Thoracic aorta (tissue), 2 donors: ENCODE measurements at regions not wholly inside any gene's neighbourhood (a gene's known extent, or its start where the extent isn't known, plus 50 kb on each side); places are given as distances from the start of the nearest gene placed in this dataset.

Experiments
- ATAC-seq: fragments of 150-250 bp; one replicate; pipeline ENCODE4 v1.8.0; 2017; ENCODE audit warnings: low read depth; ENCODE audit not compliant: insufficient number of reproducible peaks, low FRiP score
- DNase-seq: peaks from one replicate; pipeline ENCODE4 v3.0.0-alpha.2; 2020; ENCODE audit warnings: low spot score
- H3K27ac ChIP-seq, 2 donors: fragments of 200-600 bp; sonication (generic); 1 replicate in 1 of 2; 2 replicates in 1 of 2; pipeline ENCODE4 v1.5.1; 2016; ENCODE audit warnings: mild to moderate bottlenecking in 2 of 2, moderate library complexity in 2 of 2
- H3K27me3 ChIP-seq: fragments of 200-600 bp; sonication (generic); replicated peaks from 2 replicates; pipeline ENCODE4 v1.6.0; 2016; ENCODE audit warnings: mild to moderate bottlenecking; ENCODE audit not compliant: insufficient read depth
- H3K36me3 ChIP-seq: fragments of 200-600 bp; sonication (generic); one replicate; pipeline ENCODE4 v1.5.1; 2016
- H3K4me1 ChIP-seq, 2 donors: fragments of 200-600 bp; sonication (generic); 1 replicate in 1 of 2; 2 replicates in 1 of 2; pipeline versions ENCODE4 v1.5.1 to v1.6.0; 2016; ENCODE audit warnings: low read depth in 2 of 2, mild to moderate bottlenecking in 1 of 2; ENCODE audit not compliant: control insufficient read depth in 1 of 2
- H3K4me3 ChIP-seq: fragments of 200-600 bp; sonication (generic); 2 replicates; pipeline ENCODE4 v1.5.1; 2016; ENCODE audit warnings: mild to moderate bottlenecking
- H3K9me3 ChIP-seq: fragments of 200-600 bp; sonication (generic); 2 replicates; pipeline ENCODE4 v1.5.1; 2016
- CTCF ChIP-seq: fragments of 200-600 bp; sonication (generic); IDR thresholded peaks from one replicate; pipeline ENCODE4 v1.5.1; 2019; ENCODE audit warnings: antibody characterized with exemption

GRCh38 chr18:28771849-28772248, 594.9 kb upstream of the CDH2 start:
- no peak for TF ChIP-seq CTCF
- no peaks in the 10 kb centered on the region for H3K36me3 ChIP-seq
- H3K27ac ChIP-seq: no peak overlapping the region
- peaks cover 5 to 7% of the 10 kb centered on the region in 2 donors for H3K4me1 ChIP-seq
- H3K27me3 ChIP-seq: no peaks in the 10 kb centered on the region
- no peak for DNase-seq
- peak overlapping the region; percentile 54 for H3K4me3 ChIP-seq
- no peaks in the 10 kb centered on the region for H3K9me3 ChIP-seq
- ATAC-seq: no peak

GRCh38 chr18:28768791-28769768, 592.1 kb upstream of the CDH2 start:
- TF ChIP-seq CTCF: no peak
- H3K4me3 ChIP-seq: no peak overlapping the region
- H3K36me3 ChIP-seq: no peaks in the 10 kb centered on the region
- H3K27me3 ChIP-seq: no peaks in the 10 kb centered on the region
- H3K4me1 ChIP-seq: peaks cover 7 to 10% of the 10 kb centered on the region in 2 donors
- no peaks in the 10 kb centered on the region for H3K9me3 ChIP-seq
- ATAC-seq (no peak), DNase-seq (no peak)
- H3K27ac ChIP-seq: no peak overlapping the region

- no peaks in the 10 kb centered on the region for H3K36me3 ChIP-seq
- no peaks in the 10 kb centered on the region for H3K9me3 ChIP-seq
- H3K27me3 ChIP-seq: no peaks in the 10 kb centered on the region
- TF ChIP-seq CTCF: no peak
- no peak overlapping the region for H3K27ac ChIP-seq
- ATAC-seq: no peak
- H3K4me1 ChIP-seq: peaks cover 7 to 10% of the 10 kb centered on the region in 2 donors
- DNase-seq: no peak
- H3K4me3 ChIP-seq: no peak overlapping the region
Measured at GRCh38 chr18:28767727-28768211, 590.8 kb upstream of the CDH2 start.

GRCh38 chr18:28767201-28767600, 590.3 kb upstream of the CDH2 start:
- H3K27ac ChIP-seq: no peak overlapping the region
- no peaks in the 10 kb centered on the region for H3K9me3 ChIP-seq
- H3K4me3 ChIP-seq: no peak overlapping the region

More at GRCh38 chr18:28767201-28767600, 590.3 kb upstream of the CDH2 start:
- ATAC-seq (no peak), DNase-seq (no peak)
- Histone ChIP-seq H3K4me1 (peaks cover 7 to 10% of the 10 kb centered on the region in 2 donors), H3K36me3 (no peaks in the 10 kb centered on the region), H3K27me3 (no peaks in the 10 kb centered on the region)
- TF ChIP-seq CTCF: no peak
